DMS114 treated with DMSO at 0.1 percent for 48 hours (cell line): ENCODE measurements at regions not wholly inside any gene's neighbourhood (a gene's known extent, or its start where the extent isn't known, plus 50 kb on each side); places are given as distances from the start of the nearest gene placed in this dataset.

Experiments used
- DNase-seq: peaks from one replicate; lab custom pipeline; 2025; ENCODE audit not compliant: unreplicated experiment; lab: John Stamatoyannopoulos, UW

- no peak for DNase-seq
These were observed 157.6 kb upstream of the C1QTNF7 start for GRCh38 chr4:15270201-15270600.

- no peak for DNase-seq
These were observed 141.8 kb upstream of the C1QTNF7 start for GRCh38 chr4:15286041-15286440.

- DNase-seq = no peak
These were observed 136.7 kb upstream of the C1QTNF7 start for GRCh38 chr4:15291122-15291521.

- no peak for DNase-seq
These were observed 134.1 kb upstream of the C1QTNF7 start for GRCh38 chr4:15293711-15294110.

GRCh38 chr4:15294202-15294601 lies 133.6 kb upstream of the C1QTNF7 start:
- DNase-seq = no peak

- no peak for DNase-seq
These were observed 133.0 kb upstream of the C1QTNF7 start for GRCh38 chr4:15294832-15295231.

- no peak for DNase-seq
These were observed 132.2 kb upstream of the C1QTNF7 start for GRCh38 chr4:15295421-15296162.

- DNase-seq = no peak
These were observed 130.5 kb upstream of the C1QTNF7 start for GRCh38 chr4:15297344-15297743.

GRCh38 chr4:15299627-15300026 lies 128.2 kb upstream of the C1QTNF7 start:
- DNase-seq = no peak

- DNase-seq = no peak
These were observed 124.7 kb upstream of the C1QTNF7 start for GRCh38 chr4:15303052-15303641.

- no peak for DNase-seq
These were observed 112.9 kb upstream of the C1QTNF7 start for GRCh38 chr4:15314974-15315373.

- DNase-seq = no peak
These were observed 110.6 kb upstream of the C1QTNF7 start for GRCh38 chr4:15317246-15317645.

GRCh38 chr4:15318621-15319348 lies 109.0 kb upstream of the C1QTNF7 start:
- no peak for DNase-seq

GRCh38 chr4:15320121-15320678 lies 107.6 kb upstream of the C1QTNF7 start:
- no peak for DNase-seq

- no peak for DNase-seq
These were observed 105.8 kb upstream of the C1QTNF7 start for GRCh38 chr4:15322006-15322405.

- DNase-seq = no peak
These were observed 101.8 kb upstream of the C1QTNF7 start for GRCh38 chr4:15325987-15326386.

GRCh38 chr4:15327311-15328298 lies 100.2 kb upstream of the C1QTNF7 start:
- no peak for DNase-seq

- no peak for DNase-seq
These were observed 95.9 kb upstream of the C1QTNF7 start for GRCh38 chr4:15331930-15332329.

- no peak for DNase-seq
These were observed 95.5 kb upstream of the C1QTNF7 start for GRCh38 chr4:15332377-15332776.
